ENCODE measurements at regions not wholly inside any gene's neighbourhood (a gene's known extent, or its start where the extent isn't known, plus 50 kb on each side); places are given as distances from the start of the nearest gene placed in this dataset.

- Histone ChIP-seq H3K36me3 (ENCODE audit: control insufficient read depth, insufficient read depth, low read length) (no peaks in the 10 kb centered on the region), H3K4me3 (ENCODE audit: extremely low read depth, insufficient read depth, low read length, poor library complexity, severe bottlenecking) (no peak overlapping the region), H3K27ac (ENCODE audit: low read depth, low read length, severe bottlenecking) (no peak overlapping the region), H3K9me3 (ENCODE audit: control insufficient read depth, low read length) (no peaks in the 10 kb centered on the region), H3K4me1 (ENCODE audit: control insufficient read depth, insufficient read depth, low read length, poor library complexity, severe bottlenecking) (peaks cover 2% of the 10 kb centered on the region)
- 89 to 91% methylated on average over 3 to 4 of the region's 7 CpGs for WGBS, 2 experiments (ENCODE audit: insufficient coverage in 2 of 2)
Observed at GRCh38 chr4:144572660-144573059, 73.3 kb upstream of the HHIP start.

DNA sequence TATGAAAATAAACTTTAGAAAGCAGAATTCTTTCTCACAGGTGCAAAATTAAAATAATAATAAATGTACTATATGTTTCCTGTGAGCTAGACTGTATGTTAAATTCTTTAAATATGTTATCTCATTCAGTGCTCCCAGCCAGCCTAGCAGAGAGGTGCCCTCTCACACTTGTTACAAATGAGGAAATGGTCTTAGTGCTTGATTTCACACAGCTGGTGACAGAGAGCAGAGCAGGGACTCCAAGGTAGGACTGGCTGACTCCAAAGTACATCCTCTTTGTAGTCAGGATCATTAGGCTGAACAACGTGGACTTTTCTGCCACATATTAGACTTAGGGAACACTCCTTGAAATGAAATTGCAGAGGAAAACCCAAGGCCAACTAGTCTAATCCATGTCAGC is 72.0 kb upstream of the HHIP start:
- Histone ChIP-seq H3K4me3 (ENCODE audit: extremely low read depth, insufficient read depth, low read length, poor library complexity, severe bottlenecking) (no peak overlapping the region), H3K27ac (ENCODE audit: low read depth, low read length, severe bottlenecking) (no peak overlapping the region), H3K36me3 (ENCODE audit: control insufficient read depth, insufficient read depth, low read length) (no peaks in the 10 kb centered on the region), H3K9me3 (ENCODE audit: control insufficient read depth, low read length) (no peaks in the 10 kb centered on the region), H3K4me1 (ENCODE audit: control insufficient read depth, insufficient read depth, low read length, poor library complexity, severe bottlenecking) (peaks cover 2% of the 10 kb centered on the region)
- 64 to 82% methylated on average over 1 of the region's 1 CpG for WGBS, 2 experiments (ENCODE audit: insufficient coverage in 2 of 2)

GRCh38 chr4:144574509-144574908 is 71.4 kb upstream of the HHIP start:
- Histone ChIP-seq H3K4me3 (ENCODE audit: extremely low read depth, insufficient read depth, low read length, poor library complexity, severe bottlenecking) (no peak overlapping the region), H3K27ac (ENCODE audit: low read depth, low read length, severe bottlenecking) (no peak overlapping the region), H3K9me3 (ENCODE audit: control insufficient read depth, low read length) (no peaks in the 10 kb centered on the region), H3K4me1 (ENCODE audit: control insufficient read depth, insufficient read depth, low read length, poor library complexity, severe bottlenecking) (peaks cover 2% of the 10 kb centered on the region), H3K36me3 (ENCODE audit: control insufficient read depth, insufficient read depth, low read length) (no peaks in the 10 kb centered on the region)
- WGBS, 2 experiments (ENCODE audit: insufficient coverage in 2 of 2): 100% methylated on average over 1 of the region's 3 CpGs; no CpG with 5 or more reads in 1 of the 2 experiments

DNA sequence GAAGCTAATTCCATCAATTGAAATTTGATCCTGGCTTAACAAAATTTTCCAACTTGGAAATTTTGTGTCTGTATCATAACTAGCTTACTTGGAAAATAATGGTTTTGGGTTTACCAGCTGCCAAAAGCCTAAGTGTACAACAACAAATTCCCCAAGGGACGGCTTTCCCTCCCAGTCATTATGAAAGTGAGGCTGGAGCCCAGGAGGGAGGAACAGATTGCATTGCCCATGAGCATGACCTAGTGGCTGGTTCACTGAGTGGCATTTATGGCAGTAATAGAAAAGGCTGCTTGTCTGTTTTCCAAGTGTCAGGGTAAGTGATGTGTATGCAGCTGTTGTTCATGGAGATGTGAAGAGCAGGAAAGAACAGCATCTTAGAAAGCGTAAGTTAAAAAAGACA is 70.8 kb upstream of the HHIP start:
- H3K27ac ChIP-seq (ENCODE audit: low read depth, low read length, severe bottlenecking): no peak overlapping the region
- H3K4me3 ChIP-seq (ENCODE audit: extremely low read depth, insufficient read depth, low read length, poor library complexity, severe bottlenecking): no peak overlapping the region
- no peaks in the 10 kb centered on the region for H3K36me3 ChIP-seq (ENCODE audit: control insufficient read depth, insufficient read depth, low read length)
- no peaks in the 10 kb centered on the region for H3K9me3 ChIP-seq (ENCODE audit: control insufficient read depth, low read length)
- H3K4me1 ChIP-seq (ENCODE audit: control insufficient read depth, insufficient read depth, low read length, poor library complexity, severe bottlenecking): peaks cover 2% of the 10 kb centered on the region
- 80% methylated on average over 1 of the region's 2 CpGs; no CpG with 5 or more reads in 1 of the 2 experiments for WGBS, 2 experiments (ENCODE audit: insufficient coverage in 2 of 2)

GRCh38 chr4:144578681-144579080 is 67.3 kb upstream of the HHIP start:
- 86 to 94% methylated on average over 4 of the region's 4 CpGs for WGBS, 2 experiments (ENCODE audit: insufficient coverage in 2 of 2)
- Histone ChIP-seq H3K4me1 (ENCODE audit: control insufficient read depth, insufficient read depth, low read length, poor library complexity, severe bottlenecking) (no peaks in the 10 kb centered on the region), H3K27ac (ENCODE audit: low read depth, low read length, severe bottlenecking) (no peak overlapping the region), H3K9me3 (ENCODE audit: control insufficient read depth, low read length) (no peaks in the 10 kb centered on the region), H3K4me3 (ENCODE audit: extremely low read depth, insufficient read depth, low read length, poor library complexity, severe bottlenecking) (no peak overlapping the region), H3K36me3 (ENCODE audit: control insufficient read depth, insufficient read depth, low read length) (no peaks in the 10 kb centered on the region)

DNA sequence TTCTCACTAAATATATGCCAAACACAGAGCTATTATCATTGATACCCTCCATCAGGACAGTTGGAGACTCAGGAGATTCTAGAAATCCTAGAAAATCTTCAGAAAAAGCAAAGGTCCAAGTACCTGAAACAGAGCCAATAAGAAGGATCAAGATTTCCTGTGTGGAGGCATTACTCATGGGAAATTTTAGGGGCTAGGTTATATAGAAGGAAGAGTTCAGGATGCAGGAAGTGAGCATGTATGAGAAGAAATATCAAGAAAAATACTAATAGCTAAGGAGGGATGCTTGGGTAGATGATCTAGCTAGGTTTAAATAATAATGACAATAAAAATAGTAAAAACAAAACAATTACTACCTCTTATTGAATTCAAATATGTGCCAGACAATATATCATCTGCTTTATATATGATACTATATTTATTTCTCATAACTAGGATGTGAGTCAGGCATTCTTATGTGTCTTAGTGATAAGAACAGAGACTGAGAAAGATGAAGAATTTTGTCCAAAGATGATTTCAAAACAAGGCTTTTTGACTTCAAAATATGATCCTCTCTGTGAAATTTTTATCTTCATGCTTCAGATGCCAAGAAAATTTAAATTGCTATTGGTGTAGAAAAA is 66.4 kb upstream of the HHIP start:
- H3K27ac ChIP-seq (ENCODE audit: low read depth, low read length, severe bottlenecking): no peak overlapping the region
- H3K4me3 ChIP-seq (ENCODE audit: extremely low read depth, insufficient read depth, low read length, poor library complexity, severe bottlenecking): no peak overlapping the region
- no peaks in the 10 kb centered on the region for H3K4me1 ChIP-seq (ENCODE audit: control insufficient read depth, insufficient read depth, low read length, poor library complexity, severe bottlenecking)
- no peaks in the 10 kb centered on the region for H3K9me3 ChIP-seq (ENCODE audit: control insufficient read depth, low read length)
- H3K36me3 ChIP-seq (ENCODE audit: control insufficient read depth, insufficient read depth, low read length): no peaks in the 10 kb centered on the region

DNA sequence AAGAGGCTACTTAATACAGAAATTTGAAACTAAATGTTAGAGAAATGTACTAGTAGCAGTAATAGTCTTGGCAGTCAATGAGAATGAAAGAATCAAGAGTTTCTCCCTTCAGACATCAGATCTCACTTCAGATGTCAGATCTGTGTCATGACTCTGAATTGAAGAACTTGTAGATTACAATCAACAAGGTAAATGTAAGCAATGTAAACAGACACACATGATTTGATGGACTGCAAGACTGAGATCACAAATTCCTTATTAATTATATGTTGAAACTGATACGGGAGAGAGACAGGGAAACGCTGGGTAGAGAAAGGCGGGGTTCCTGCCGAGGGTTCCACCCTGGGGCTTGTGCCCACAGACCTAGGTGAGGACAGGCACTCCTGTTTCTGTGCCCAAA is 65.5 kb upstream of the HHIP start:
- Histone ChIP-seq H3K4me1 (ENCODE audit: control insufficient read depth, insufficient read depth, low read length, poor library complexity, severe bottlenecking) (no peaks in the 10 kb centered on the region), H3K36me3 (ENCODE audit: control insufficient read depth, insufficient read depth, low read length) (no peaks in the 10 kb centered on the region), H3K9me3 (ENCODE audit: control insufficient read depth, low read length) (no peaks in the 10 kb centered on the region), H3K27ac (ENCODE audit: low read depth, low read length, severe bottlenecking) (no peak overlapping the region), H3K4me3 (ENCODE audit: extremely low read depth, insufficient read depth, low read length, poor library complexity, severe bottlenecking) (no peak overlapping the region)
- 80 to 91% methylated on average over 2 to 4 of the region's 4 CpGs for WGBS, 2 experiments (ENCODE audit: insufficient coverage in 2 of 2)

GRCh38 chr4:144582105-144582850 is 63.7 kb upstream of the HHIP start:
- Histone ChIP-seq H3K36me3 (ENCODE audit: control insufficient read depth, insufficient read depth, low read length) (no peaks in the 10 kb centered on the region), H3K4me1 (ENCODE audit: control insufficient read depth, insufficient read depth, low read length, poor library complexity, severe bottlenecking) (no peaks in the 10 kb centered on the region), H3K4me3 (ENCODE audit: extremely low read depth, insufficient read depth, low read length, poor library complexity, severe bottlenecking) (no peak overlapping the region), H3K9me3 (ENCODE audit: control insufficient read depth, low read length) (no peaks in the 10 kb centered on the region), H3K27ac (ENCODE audit: low read depth, low read length, severe bottlenecking) (no peak overlapping the region)
- 88 to 91% methylated on average over 1 to 2 of the region's 7 CpGs for whole genome bisulfite sequencing, 2 experiments (ENCODE audit: insufficient coverage in 2 of 2)

- Histone ChIP-seq H3K4me3 (ENCODE audit: extremely low read depth, insufficient read depth, low read length, poor library complexity, severe bottlenecking) (no peak overlapping the region), H3K9me3 (ENCODE audit: control insufficient read depth, low read length) (no peaks in the 10 kb centered on the region), H3K4me1 (ENCODE audit: control insufficient read depth, insufficient read depth, low read length, poor library complexity, severe bottlenecking) (no peaks in the 10 kb centered on the region), H3K27ac (ENCODE audit: low read depth, low read length, severe bottlenecking) (no peak overlapping the region), H3K36me3 (ENCODE audit: control insufficient read depth, insufficient read depth, low read length) (no peaks in the 10 kb centered on the region)
- 86 to 100% methylated on average over 1 of the region's 3 CpGs for WGBS, 2 experiments (ENCODE audit: insufficient coverage in 2 of 2)
Observed at GRCh38 chr4:144582975-144583374, 63.0 kb upstream of the HHIP start.

- H3K36me3 ChIP-seq (ENCODE audit: control insufficient read depth, insufficient read depth, low read length): no peaks in the 10 kb centered on the region
- H3K4me1 ChIP-seq (ENCODE audit: control insufficient read depth, insufficient read depth, low read length, poor library complexity, severe bottlenecking): no peaks in the 10 kb centered on the region
- no peaks in the 10 kb centered on the region for H3K9me3 ChIP-seq (ENCODE audit: control insufficient read depth, low read length)
- no peak overlapping the region for H3K4me3 ChIP-seq (ENCODE audit: extremely low read depth, insufficient read depth, low read length, poor library complexity, severe bottlenecking)
- H3K27ac ChIP-seq (ENCODE audit: low read depth, low read length, severe bottlenecking): no peak overlapping the region
Observed at GRCh38 chr4:144583658-144584057, 62.3 kb upstream of the HHIP start.

- Histone ChIP-seq H3K9me3 (ENCODE audit: control insufficient read depth, low read length) (no peaks in the 10 kb centered on the region), H3K36me3 (ENCODE audit: control insufficient read depth, insufficient read depth, low read length) (no peaks in the 10 kb centered on the region), H3K4me1 (ENCODE audit: control insufficient read depth, insufficient read depth, low read length, poor library complexity, severe bottlenecking) (no peaks in the 10 kb centered on the region), H3K27ac (ENCODE audit: low read depth, low read length, severe bottlenecking) (no peak overlapping the region), H3K4me3 (ENCODE audit: extremely low read depth, insufficient read depth, low read length, poor library complexity, severe bottlenecking) (no peak overlapping the region)
- WGBS, 2 experiments (ENCODE audit: insufficient coverage in 2 of 2): 58 to 88% methylated on average over 2 of the region's 3 CpGs
Observed at GRCh38 chr4:144584428-144584827, 61.5 kb upstream of the HHIP start.

Measured in mesodermal cell (in vitro differentiated cells).